H9 (cell line): ENCODE measurements at regions not wholly inside any gene's neighbourhood (a gene's known extent, or its start where the extent isn't known, plus 50 kb on each side); places are given as distances from the start of the nearest gene placed in this dataset.

ENCODE experiments used
- DNase-seq: peaks from one replicate; pipeline ENCODE4 v3.0.0-alpha.2; 2017
- H2AFZ ChIP-seq: one replicate; pipeline ENCODE4 v1.6.1; 2013; ENCODE audit warnings: mild to moderate bottlenecking, low read length, control low read depth, moderate library complexity
- H2AK5ac ChIP-seq: 2 replicates; pipeline ENCODE4 v1.6.1; 2013; ENCODE audit warnings: low read length, control low read depth, mixed read lengths; ENCODE audit not compliant: insufficient read length
- H2BK120ac ChIP-seq: one replicate; pipeline ENCODE4 v1.6.1; 2013; ENCODE audit warnings: low read depth, mild to moderate bottlenecking, low read length, control low read depth, inconsistent platforms; ENCODE audit not compliant: poor library complexity, severe bottlenecking
- H2BK12ac ChIP-seq: 2 replicates; pipeline ENCODE4 v1.6.1; 2013; ENCODE audit warnings: low read length, control low read depth, mixed read lengths, low read depth; ENCODE audit not compliant: insufficient read length
- H2BK15ac ChIP-seq: 2 replicates; pipeline ENCODE4 v1.6.1; 2013; ENCODE audit warnings: low read depth, low read length, control low read depth
- H2BK20ac ChIP-seq: one replicate; pipeline ENCODE4 v1.6.1; 2013; ENCODE audit warnings: low read depth, mild to moderate bottlenecking, low read length, control low read depth, inconsistent platforms; ENCODE audit not compliant: poor library complexity, severe bottlenecking
- H2BK5ac ChIP-seq: 2 replicates; pipeline ENCODE4 v1.6.1; 2013; ENCODE audit warnings: low read length, control low read depth, mixed read lengths; ENCODE audit not compliant: insufficient read length
- H3K14ac ChIP-seq: 2 replicates; pipeline ENCODE4 v1.6.1; 2013; ENCODE audit warnings: low read length, control low read depth; ENCODE audit not compliant: insufficient read depth
- H3K18ac ChIP-seq: 2 replicates; pipeline ENCODE4 v1.6.1; 2013; ENCODE audit warnings: low read depth, mild to moderate bottlenecking, mixed read lengths, low read length, control low read depth; ENCODE audit not compliant: insufficient read length
- H3K23ac ChIP-seq: 2 replicates; pipeline ENCODE4 v1.6.1; 2013; ENCODE audit warnings: low read length, control low read depth, mixed read lengths, low read depth; ENCODE audit not compliant: insufficient read length
- H3K23me2 ChIP-seq: 2 replicates; pipeline ENCODE4 v1.6.1; 2013; ENCODE audit warnings: low read depth, mild to moderate bottlenecking, mixed read lengths, low read length, control low read depth; ENCODE audit not compliant: insufficient read length, poor library complexity, severe bottlenecking
- H3K27ac ChIP-seq: 2 replicates; pipeline ENCODE4 v1.5.1; 2013; ENCODE audit warnings: low read length, control low read depth, mixed read lengths, low read depth; ENCODE audit not compliant: insufficient read length
- H3K27me3 ChIP-seq: 2 replicates; pipeline ENCODE4 v1.6.1; 2013; ENCODE audit warnings: low read length, control low read depth, inconsistent platforms; ENCODE audit not compliant: insufficient read depth
- H3K4ac ChIP-seq: 2 replicates; pipeline ENCODE4 v1.6.1; 2013; ENCODE audit warnings: low read depth, mild to moderate bottlenecking, control low read depth, inconsistent platforms, low read length, moderate library complexity
- H3K4me1 ChIP-seq: 2 replicates; pipeline ENCODE4 v1.6.1; 2013; ENCODE audit warnings: low read length, control low read depth, inconsistent platforms; ENCODE audit not compliant: insufficient read depth
- H3K4me2 ChIP-seq: 2 replicates; pipeline ENCODE4 v1.6.1; 2013; ENCODE audit warnings: low read length, control low read depth, mixed read lengths; ENCODE audit not compliant: insufficient read length, insufficient read depth
- H3K56ac ChIP-seq: 2 replicates; pipeline ENCODE4 v1.6.1; 2013; ENCODE audit warnings: low read depth, mild to moderate bottlenecking, mixed read lengths, low read length, control low read depth; ENCODE audit not compliant: insufficient read length
- H3K79me1 ChIP-seq: 2 replicates; pipeline ENCODE4 v1.6.1; 2013; ENCODE audit warnings: low read depth, mild to moderate bottlenecking, moderate library complexity, low read length, control low read depth, inconsistent platforms; ENCODE audit not compliant: insufficient read depth, poor library complexity, severe bottlenecking
- H3K79me2 ChIP-seq: 2 replicates; pipeline ENCODE4 v1.6.1; 2013; ENCODE audit warnings: low read length, control low read depth, inconsistent platforms; ENCODE audit not compliant: insufficient read depth
- H3K9ac ChIP-seq: 2 replicates; pipeline ENCODE4 v1.6.1; 2013; ENCODE audit warnings: low read length, control low read depth, mixed read lengths; ENCODE audit not compliant: insufficient read length; ENCODE audit errors: extremely low read depth
- H3K9me3 ChIP-seq: one replicate; pipeline ENCODE4 v1.6.1; 2013; ENCODE audit warnings: low read depth, low read length, inconsistent platforms; ENCODE audit not compliant: control insufficient read depth
- H3T11ph ChIP-seq: one replicate; pipeline ENCODE4 v1.6.1; 2013; ENCODE audit warnings: mild to moderate bottlenecking, low read length, control low read depth, inconsistent platforms
- H4K20me1 ChIP-seq: one replicate; pipeline ENCODE4 v1.6.1; 2013; ENCODE audit not compliant: control insufficient read depth, insufficient read length, insufficient read depth
- H4K5ac ChIP-seq: 2 replicates; pipeline ENCODE4 v1.6.1; 2013; ENCODE audit warnings: low read depth, mild to moderate bottlenecking, mixed read lengths, low read length, control low read depth; ENCODE audit not compliant: insufficient read length
- H4K8ac ChIP-seq: replicated peaks from 2 replicates; pipeline ENCODE4 v1.6.1; 2013; ENCODE audit warnings: low read length, control low read depth, mixed read lengths, low read depth; ENCODE audit not compliant: insufficient read length
- H4K91ac ChIP-seq: 2 replicates; pipeline ENCODE4 v1.6.1; 2013; ENCODE audit warnings: low read depth, mild to moderate bottlenecking, moderate library complexity, mixed read lengths, low read length, control low read depth; ENCODE audit not compliant: insufficient read length
- H3K27ac Mint-ChIP-seq, 3 experiments: 2 replicates in 2 of 3; 3 replicates in 1 of 3; pipeline ENCODE4 v1.8.0; 2020 to 2021; ENCODE audit warnings: mixed read lengths in 3 of 3, mild to moderate bottlenecking in 1 of 3, moderate library complexity in 1 of 3
- H3K27me3 Mint-ChIP-seq: 2 replicates; pipeline ENCODE4 v1.8.0; 2021; ENCODE audit warnings: low read depth, mild to moderate bottlenecking, moderate library complexity, mixed read lengths
- H3K36me3 Mint-ChIP-seq, 3 experiments: 2 replicates in 2 of 3; 3 replicates in 1 of 3; pipeline ENCODE4 v1.8.0; 2020 to 2021; ENCODE audit warnings: low read depth in 3 of 3, mixed read lengths in 3 of 3; ENCODE audit not compliant: insufficient read depth in 1 of 3
- H3K4me1 Mint-ChIP-seq, 2 experiments: 2 replicates each; pipeline ENCODE4 v1.8.0; 2020; ENCODE audit warnings: mixed read lengths in 2 of 2
- H3K4me3 Mint-ChIP-seq, 2 experiments: 2 replicates in 1 of 2; 3 replicates in 1 of 2; pipeline ENCODE4 v1.8.0; 2020 to 2021; ENCODE audit warnings: mild to moderate bottlenecking in 2 of 2, mixed read lengths in 2 of 2, moderate library complexity in 1 of 2
- H3K9me3 Mint-ChIP-seq, 2 experiments: 2 replicates in 1 of 2; 3 replicates in 1 of 2; pipeline ENCODE4 v1.8.0; 2020; ENCODE audit warnings: mild to moderate bottlenecking in 2 of 2, mixed read lengths in 2 of 2, moderate library complexity in 1 of 2
- WGBS: extraction: QIAGEN DNeasy Blood & Tissue Kit; methylation state at CpG from one replicate; pipeline ENCODE4 v1.1.7; 2013; ENCODE audit warnings: missing lambda C conversion rate, low lambda C conversion rate, mixed read lengths; ENCODE audit not compliant: insufficient read length; ENCODE audit errors: extremely low coverage; 5-methylcytosine and 5-hydroxymethylcytosine counted together
- TF ChIP-seq, protein P1 (sequence below): fragments of 200-600 bp; sonication (generic); conservative IDR thresholded peaks from 3 replicates; pipeline ENCODE4 v1.8.0; 2021; ENCODE audit warnings: antibody characterized with exemption, mild to moderate bottlenecking

DNA sequence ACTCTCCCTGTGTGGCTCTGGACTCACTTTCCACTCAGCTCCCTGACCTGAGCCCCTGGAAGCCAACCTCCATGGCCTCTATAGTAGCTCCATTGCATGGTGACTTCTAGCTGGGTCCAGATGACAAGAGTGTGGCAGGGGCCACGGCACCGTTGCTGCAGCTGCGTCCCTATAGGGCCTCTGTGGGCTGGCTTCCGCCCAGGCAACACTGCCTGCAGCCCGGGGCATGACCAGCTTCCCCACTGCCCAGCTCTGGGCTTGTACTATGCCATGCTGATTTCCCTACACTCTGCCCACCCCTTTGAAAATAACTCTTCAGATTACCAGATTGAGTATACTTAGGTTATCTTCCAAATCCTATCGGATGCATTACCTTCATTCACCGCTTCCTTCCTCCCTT is 73.8 kb upstream of the NEURL1B start:
- no peak overlapping the region for H2BK5ac ChIP-seq
- no peak overlapping the region for H2BK12ac ChIP-seq
- peaks cover 24% of the 10 kb centered on the region for H3K27me3 Mint-ChIP-seq
- H2BK15ac ChIP-seq, result no peak overlapping the region
- H3K79me1 ChIP-seq, result no peaks in the 10 kb centered on the region
- no peak overlapping the region for H3K27ac Mint-ChIP-seq
- H3K4me1 ChIP-seq, result peaks cover 3% of the 10 kb centered on the region; the same call in 1 of the 2 replicates
- H2BK120ac ChIP-seq, result no peak overlapping the region
- H3K9me3 Mint-ChIP-seq, result no peaks in the 10 kb centered on the region
- no peaks in the 10 kb centered on the region for H4K20me1 ChIP-seq
- no peak overlapping the region for H3K18ac ChIP-seq
- no peak overlapping the region for H3T11ph ChIP-seq
- TF ChIP-seq, protein P1, sequence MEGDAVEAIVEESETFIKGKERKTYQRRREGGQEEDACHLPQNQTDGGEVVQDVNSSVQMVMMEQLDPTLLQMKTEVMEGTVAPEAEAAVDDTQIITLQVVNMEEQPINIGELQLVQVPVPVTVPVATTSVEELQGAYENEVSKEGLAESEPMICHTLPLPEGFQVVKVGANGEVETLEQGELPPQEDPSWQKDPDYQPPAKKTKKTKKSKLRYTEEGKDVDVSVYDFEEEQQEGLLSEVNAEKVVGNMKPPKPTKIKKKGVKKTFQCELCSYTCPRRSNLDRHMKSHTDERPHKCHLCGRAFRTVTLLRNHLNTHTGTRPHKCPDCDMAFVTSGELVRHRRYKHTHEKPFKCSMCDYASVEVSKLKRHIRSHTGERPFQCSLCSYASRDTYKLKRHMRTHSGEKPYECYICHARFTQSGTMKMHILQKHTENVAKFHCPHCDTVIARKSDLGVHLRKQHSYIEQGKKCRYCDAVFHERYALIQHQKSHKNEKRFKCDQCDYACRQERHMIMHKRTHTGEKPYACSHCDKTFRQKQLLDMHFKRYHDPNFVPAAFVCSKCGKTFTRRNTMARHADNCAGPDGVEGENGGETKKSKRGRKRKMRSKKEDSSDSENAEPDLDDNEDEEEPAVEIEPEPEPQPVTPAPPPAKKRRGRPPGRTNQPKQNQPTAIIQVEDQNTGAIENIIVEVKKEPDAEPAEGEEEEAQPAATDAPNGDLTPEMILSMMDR, result no peak
- no peak overlapping the region for H3K4me3 Mint-ChIP-seq
- H4K8ac ChIP-seq, result no peak overlapping the region
- no peaks in the 10 kb centered on the region for H3K79me2 ChIP-seq
- no peak overlapping the region for H4K5ac ChIP-seq
- H3K27ac ChIP-seq, result no peak overlapping the region
- WGBS, result no CpG with 5 or more reads among the region's 7 CpGs
- no peaks in the 10 kb centered on the region for H3K23me2 ChIP-seq
- no peak overlapping the region for H3K56ac ChIP-seq
- H4K91ac ChIP-seq, result no peak overlapping the region
- peaks cover 30 to 42% of the 10 kb centered on the region in 2 experiments for H3K4me1 Mint-ChIP-seq
- no peak overlapping the region for H3K4ac ChIP-seq
- H2BK20ac ChIP-seq, result no peak overlapping the region
- H3K27me3 ChIP-seq, result no peaks in the 10 kb centered on the region
- no peaks in the 10 kb centered on the region for H3K36me3 Mint-ChIP-seq
- no peak overlapping the region for H3K4me2 ChIP-seq
- H3K23ac ChIP-seq, result no peak overlapping the region
- H3K9me3 ChIP-seq, result no peaks in the 10 kb centered on the region
- no peak overlapping the region for H2AK5ac ChIP-seq
- H3K9ac ChIP-seq, result no peak overlapping the region
- H2AFZ ChIP-seq, result no peak overlapping the region
- no peak overlapping the region for H3K14ac ChIP-seq
- no peak for DNase-seq
